ENCODE measurements at regions not wholly inside any gene's neighbourhood (a gene's known extent, or its start where the extent isn't known, plus 50 kb on each side); places are given as distances from the start of the nearest gene placed in this dataset.

GRCh38 chr1:162937716-162938395 is 76.9 kb upstream of the CCDC190 start:
- intact Hi-C loops (cut with micrococcal nuclease; ENCODE audit: unreplicated experiment) (no loop called here), in situ Hi-C loops (cut with HindIII; ENCODE audit: low pct_unique_long_range_greater_than_20kb, low sequenced_read_pairs) (no loop called here)
- TF ChIP-seq TCF7L2 (IDR thresholded peaks at IDR 0.05; ENCODE audit: low read depth, low read length) (no peak), REST (IDR thresholded peaks at IDR 0.05; ENCODE audit: insufficient read depth in 1 of 2, low read depth in 2 of 2, low read length in 1 of 2) (no peak), POLR2AphosphoS5 (IDR thresholded peaks at IDR 0.05; ENCODE audit: low read depth, low read length) (no peak), SIN3A (IDR thresholded peaks at IDR 0.05; ENCODE audit: borderline replicate concordance, insufficient read depth, low read depth, low read length) (no peak), CTCF (IDR thresholded peaks at IDR 0.05) (no peak)
- peaks cover 2% of the 10 kb centered on the region for H3K27me3 ChIP-seq (ENCODE audit: control insufficient read depth, insufficient read depth, low read length)
- BruUV-seq (replicated peaks) = no TSS peak
- H3K9me3 ChIP-seq (ENCODE audit: control insufficient read depth, insufficient read depth, low read depth, low read length) = no peaks in the 10 kb centered on the region
- CTCF ChIA-PET = interaction anchor here (1.4 kb wide), 1 partner anchor 11 kb away, joined by 3 read pairs; no protein-coding TSS in a partner anchor
- H3K4me3 ChIP-seq (ENCODE audit: low read depth in 2 of 2, low read length in 2 of 2) = no peak overlapping the region
- ATAC-seq (no peak), DNase-seq (ENCODE audit: low read depth, low spot score) (no peak)
- H3K4me1 ChIP-seq (ENCODE audit: control insufficient read depth, insufficient read depth, low read length) = no peaks in the 10 kb centered on the region
- no peak overlapping the region for H3K27ac ChIP-seq (ENCODE audit: low read length)
- POLR2A ChIA-PET = no interaction called here
- H3K36me3 ChIP-seq (ENCODE audit: control insufficient read depth, insufficient read depth, low read length) = no peaks in the 10 kb centered on the region

- in situ Hi-C loops (cut with HindIII; ENCODE audit: low pct_unique_long_range_greater_than_20kb, low sequenced_read_pairs) = no loop called here
- BruUV-seq (replicated peaks) = no TSS peak
- CTCF ChIA-PET = no interaction called here
- DNase-seq (ENCODE audit: low read depth, low spot score) (no peak), ATAC-seq (no peak)
- H3K27ac ChIP-seq (ENCODE audit: low read length) = no peak overlapping the region
- intact Hi-C loops (cut with micrococcal nuclease; ENCODE audit: unreplicated experiment) = no loop called here
- POLR2A ChIA-PET = no interaction called here
- no peaks in the 10 kb centered on the region for H3K4me1 ChIP-seq (ENCODE audit: control insufficient read depth, insufficient read depth, low read length)
- no peak overlapping the region for H3K4me3 ChIP-seq (ENCODE audit: low read depth in 2 of 2, low read length in 2 of 2)
- H3K9me3 ChIP-seq (ENCODE audit: control insufficient read depth, insufficient read depth, low read depth, low read length) = no peaks in the 10 kb centered on the region
- TF ChIP-seq REST (IDR thresholded peaks at IDR 0.05; ENCODE audit: insufficient read depth in 1 of 2, low read depth in 2 of 2, low read length in 1 of 2) = no peak
- TF ChIP-seq TCF7L2 (IDR thresholded peaks at IDR 0.05; ENCODE audit: low read depth, low read length) = no peak
- no peak for TF ChIP-seq CTCF (IDR thresholded peaks at IDR 0.05)
- TF ChIP-seq SIN3A (IDR thresholded peaks at IDR 0.05; ENCODE audit: borderline replicate concordance, insufficient read depth, low read depth, low read length) = no peak
- no peak for TF ChIP-seq POLR2AphosphoS5 (IDR thresholded peaks at IDR 0.05; ENCODE audit: low read depth, low read length)
- H3K36me3 ChIP-seq (ENCODE audit: control insufficient read depth, insufficient read depth, low read length) = no peaks in the 10 kb centered on the region
- no peaks in the 10 kb centered on the region; the same call in 1 of the 2 replicates for H3K27me3 ChIP-seq (ENCODE audit: control insufficient read depth, insufficient read depth, low read length)
Measured at GRCh38 chr1:162930976-162931560, 70.1 kb upstream of the CCDC190 start.
